Esophagus (tissue), 2 donors: ENCODE measurements at regions not wholly inside any gene's neighbourhood (a gene's known extent, or its start where the extent isn't known, plus 50 kb on each side); places are given as distances from the start of the nearest gene placed in this dataset.
"Not testable (repeated sequence)": the region's sequence is repeated elsewhere in the genome, so short reads cannot be mapped to it uniquely, and the experiment has no call there.

Experiments
- H3K27ac ChIP-seq, 2 donors: one replicate each; pipeline ENCODE4 v1.5.1; 2013; ENCODE audit warnings: low read depth in 2 of 2, mild to moderate bottlenecking in 2 of 2, inconsistent platforms in 1 of 2, low read length in 1 of 2, moderate library complexity in 1 of 2
- H3K27me3 ChIP-seq, 2 donors: one replicate each; pipeline ENCODE4 v1.6.1; 2013; ENCODE audit warnings: low read length in 2 of 2, control low read depth in 1 of 2, mild to moderate bottlenecking in 1 of 2; ENCODE audit not compliant: insufficient read depth in 2 of 2, control insufficient read depth in 1 of 2
- H3K36me3 ChIP-seq, 2 donors: one replicate each; pipeline ENCODE4 v1.6.1; 2013; ENCODE audit warnings: low read length in 1 of 2; ENCODE audit not compliant: control insufficient read depth in 2 of 2, insufficient read depth in 2 of 2
- H3K4me1 ChIP-seq, 2 donors: one replicate each; pipeline ENCODE4 v1.6.1; 2013; ENCODE audit warnings: low read length in 1 of 2; ENCODE audit not compliant: control insufficient read depth in 2 of 2, insufficient read depth in 2 of 2
- H3K4me3 ChIP-seq, 2 donors: one replicate each; pipeline ENCODE4 v1.5.1; 2013; ENCODE audit warnings: low read length in 2 of 2, mild to moderate bottlenecking in 2 of 2, low read depth in 1 of 2, moderate library complexity in 1 of 2
- H3K9me3 ChIP-seq, 2 donors: one replicate each; pipeline ENCODE4 v1.6.1; 2013; ENCODE audit warnings: mild to moderate bottlenecking in 2 of 2, low read depth in 1 of 2, low read length in 1 of 2, moderate library complexity in 1 of 2; ENCODE audit not compliant: control insufficient read depth in 2 of 2, insufficient read depth in 1 of 2
- WGBS, 2 donors: extraction: QIAGEN DNeasy Blood & Tissue Kit; methylation state at CpG; one replicate each; pipeline ENCODE4 v1.1.7; 2013; 5-methylcytosine and 5-hydroxymethylcytosine counted together
- donor health status: healthy with polysubstance abuse.
- donor health status: Bipolar disorder and iron deficiency.

DNA sequence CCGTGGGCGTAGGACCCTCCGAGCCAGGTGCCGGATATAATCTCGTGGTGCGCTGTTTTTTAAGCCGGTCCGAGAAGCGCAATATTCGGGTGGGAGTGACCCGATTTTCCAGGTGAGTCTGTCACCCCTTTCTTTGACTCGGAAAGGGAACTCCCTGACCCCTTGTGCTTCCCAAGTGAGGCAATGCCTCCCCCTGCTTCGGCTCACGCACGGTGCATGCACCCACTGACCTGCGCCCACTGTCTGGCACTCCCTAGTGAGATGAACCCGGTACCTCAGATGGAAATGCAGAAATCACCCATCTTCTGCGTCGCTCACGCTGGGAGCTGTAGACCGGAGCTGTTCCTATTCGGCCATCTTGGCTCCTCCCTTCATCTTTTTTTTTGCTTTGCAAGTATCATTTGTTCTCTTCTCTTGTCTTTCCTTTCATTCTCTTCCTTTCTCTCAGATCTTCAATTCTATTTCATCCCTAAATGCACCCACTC, 50.2 kb upstream of the CSNK1A1L start:
- not testable (repeated sequence) for H3K9me3 ChIP-seq, H3K27ac ChIP-seq, H3K36me3 ChIP-seq, H3K27me3 ChIP-seq, H3K4me3 ChIP-seq, H3K4me1 ChIP-seq
- WGBS, 2 donors, result 82 to 89% methylated on average over 18 to 22 of the region's 22 CpGs
